Keratinocyte (primary cell): ENCODE measurements at regions not wholly inside any gene's neighbourhood (a gene's known extent, or its start where the extent isn't known, plus 50 kb on each side); places are given as distances from the start of the nearest gene placed in this dataset.

Experiments used
- DNase-seq: peaks from one replicate; pipeline ENCODE4 v3.0.0-alpha.2; 2011; ENCODE audit warnings: low read depth, missing footprints, low spot score
- FAIRE-seq: peaks from 2 replicates; lab custom pipeline; 2011; peaks lifted over from hg19 to GRCh38; lab: Jason Lieb, UNC
- H2AFZ ChIP-seq: 2 replicates; pipeline ENCODE4 v1.6.0; 2012; ENCODE audit warnings: low read length, control low read depth, inconsistent platforms; ENCODE audit not compliant: control insufficient read depth
- H3K27ac ChIP-seq: 2 replicates; pipeline ENCODE4 v1.5.1; 2011; ENCODE audit warnings: low read length; ENCODE audit not compliant: control insufficient read depth, insufficient read depth
- H3K27me3 ChIP-seq: 3 replicates; pipeline ENCODE4 v1.6.0; 2011; ENCODE audit warnings: low read length; ENCODE audit not compliant: control insufficient read depth, insufficient read depth; ENCODE audit errors: extremely low read depth
- H3K36me3 ChIP-seq, 2 experiments: 2 replicates in 1 of 2; 3 replicates in 1 of 2; pipeline ENCODE4 v1.5.1; 2011; ENCODE audit warnings: low read length in 2 of 2, mild to moderate bottlenecking in 1 of 2; ENCODE audit not compliant: control insufficient read depth in 2 of 2, insufficient read depth in 2 of 2; ENCODE audit errors: extremely low read depth in 1 of 2
- H3K4me1 ChIP-seq: 3 replicates; pipeline ENCODE4 v1.5.1; 2011; ENCODE audit warnings: low read length; ENCODE audit not compliant: control insufficient read depth, insufficient read depth; ENCODE audit errors: extremely low read depth
- H3K4me2 ChIP-seq: 3 replicates; pipeline ENCODE4 v1.6.0; 2011; ENCODE audit warnings: low read depth, low read length; ENCODE audit not compliant: control insufficient read depth, insufficient read depth; ENCODE audit errors: extremely low read depth
- H3K4me3 ChIP-seq, 3 experiments: fragments of 200-600 bp in 1 of 3; sonication (generic) in 1 of 3; 2 replicates in 2 of 3; 3 replicates in 1 of 3; pipeline ENCODE4 v1.5.1; 2011 to 2016; ENCODE audit warnings: low read length in 3 of 3, mild to moderate bottlenecking in 3 of 3, control low read depth in 2 of 3, inconsistent platforms in 1 of 3, low read depth in 1 of 3, mixed read lengths in 1 of 3, mixed run types in 1 of 3, moderate library complexity in 1 of 3; ENCODE audit not compliant: control insufficient read depth in 2 of 3, insufficient read depth in 2 of 3; ENCODE audit errors: extremely low read depth in 1 of 3
- H3K79me2 ChIP-seq: 2 replicates; pipeline ENCODE4 v1.6.0; 2012; ENCODE audit warnings: low read length; ENCODE audit not compliant: control insufficient read depth, insufficient read depth
- H3K9ac ChIP-seq: 3 replicates; pipeline ENCODE4 v1.6.0; 2011; ENCODE audit warnings: low read length; ENCODE audit not compliant: control insufficient read depth, insufficient read depth; ENCODE audit errors: extremely low read depth
- H3K9me1 ChIP-seq: 3 replicates; pipeline ENCODE4 v1.6.0; 2011; ENCODE audit warnings: low read length; ENCODE audit not compliant: control insufficient read depth, insufficient read depth; ENCODE audit errors: extremely low read depth
- H3K9me3 ChIP-seq: 2 replicates; pipeline ENCODE4 v1.5.1; 2012; ENCODE audit warnings: low read depth, low read length; ENCODE audit not compliant: control insufficient read depth
- H4K20me1 ChIP-seq: 3 replicates; pipeline ENCODE4 v1.6.0; 2011; ENCODE audit warnings: low read length; ENCODE audit not compliant: control insufficient read depth, insufficient read depth; ENCODE audit errors: extremely low read depth
- CTCF ChIP-seq, 3 experiments: IDR thresholded peaks in 1 of 3; conservative IDR thresholded peaks in 1 of 3; optimal IDR thresholded peaks in 1 of 3; 2 replicates in 2 of 3; 3 replicates in 1 of 3; pipeline versions ENCODE3 to v1.5.1; 2011; ENCODE audit warnings: low read length in 3 of 3, mild to moderate bottlenecking in 3 of 3, moderate library complexity in 2 of 3, control low read depth in 1 of 3, inconsistent platforms in 1 of 3; ENCODE audit not compliant: insufficient read depth in 2 of 3; ENCODE audit errors: extremely low read depth in 1 of 3
- EZH2 ChIP-seq: IDR thresholded peaks from one replicate; pipeline ENCODE4 v1.6.1; 2012; ENCODE audit warnings: inconsistent platforms, mild to moderate bottlenecking, low read length, moderate library complexity
- dilution Hi-C: fragments of 300-500 bp; cut with MboI; formaldehyde crosslinking; loops from one replicate; pipeline ENCODE4 v1.7.0; 2020; ENCODE audit warnings: low sequenced_read_pairs; ENCODE audit not compliant: extremely low pct_ligation_motif_present

- no peaks in the 10 kb centered on the region for H3K9me1 ChIP-seq
Observed at GRCh38 chr10:64558094-64558835, 1037.1 kb downstream of the REEP3 start.

GRCh38 chr10:64571056-64571455 is 1049.9 kb downstream of the REEP3 start:
- Histone ChIP-seq H3K9me1 (no peaks in the 10 kb centered on the region), H4K20me1 (no peaks in the 10 kb centered on the region), H3K4me3 (no peak overlapping the region), H3K36me3 (no peaks in the 10 kb centered on the region), H3K27ac (no peak overlapping the region), H3K4me2 (no peak overlapping the region), H3K27me3 (no peaks in the 10 kb centered on the region), H3K4me1 (no peaks in the 10 kb centered on the region), H3K79me2 (no peaks in the 10 kb centered on the region), H3K9ac (no peak overlapping the region), H2AFZ (no peak overlapping the region), H3K9me3 (no peaks in the 10 kb centered on the region)
- FAIRE-seq: no peak
- dilution Hi-C loops: no loop called here
- DNase-seq: no peak
- TF ChIP-seq CTCF (optimal IDR thresholded peaks at IDR 0.05 in 1 of 3, IDR thresholded peaks at IDR 0.05 in 1 of 3, conservative IDR thresholded peaks at IDR 0.05 in 1 of 3; ENCODE audit: extremely low read depth in 1 of 3, insufficient read depth in 2 of 3, low read length in 3 of 3): no peak

More at GRCh38 chr10:64558094-64558835, 1037.1 kb downstream of the REEP3 start:
- Histone ChIP-seq H3K27ac (no peak overlapping the region), H3K79me2 (no peaks in the 10 kb centered on the region), H3K9ac (no peak overlapping the region), H3K36me3 (no peaks in the 10 kb centered on the region), H2AFZ (no peak overlapping the region), H3K4me1 (no peaks in the 10 kb centered on the region), H3K27me3 (no peaks in the 10 kb centered on the region), H3K4me3 (no peak overlapping the region), H3K4me2 (no peak overlapping the region), H3K9me3 (no peaks in the 10 kb centered on the region), H4K20me1 (no peaks in the 10 kb centered on the region)
- FAIRE-seq: no peak
- dilution Hi-C loops: no loop called here
- TF ChIP-seq CTCF (optimal IDR thresholded peaks at IDR 0.05 in 1 of 3, IDR thresholded peaks at IDR 0.05 in 1 of 3, conservative IDR thresholded peaks at IDR 0.05 in 1 of 3; ENCODE audit: extremely low read depth in 1 of 3, insufficient read depth in 2 of 3, low read length in 3 of 3) (no peak), EZH2 (no peak)
- no peak for DNase-seq
